HEK293T (cell line): ENCODE measurements at regions not wholly inside any gene's neighbourhood (a gene's known extent, or its start where the extent isn't known, plus 50 kb on each side); places are given as distances from the start of the nearest gene placed in this dataset.

Source experiments
- ARNT ChIP-seq: fragments of 450-650 bp; IDR thresholded peaks from 2 replicates; pipeline ENCODE4 v1.6.1; 2017; ENCODE audit warnings: mild to moderate bottlenecking
- BHLHE40 ChIP-seq: fragments of 450-650 bp; IDR thresholded peaks from 2 replicates; pipeline ENCODE4 v1.6.1; 2016; ENCODE audit warnings: mild to moderate bottlenecking, moderate library complexity, borderline replicate concordance
- ELF4 ChIP-seq: fragments of 450-650 bp; IDR thresholded peaks from 2 replicates; pipeline ENCODE4 v1.6.1; 2017; ENCODE audit warnings: antibody characterized with exemption
- FOXA1 ChIP-seq: fragments of 450-650 bp; IDR thresholded peaks from 2 replicates; pipeline ENCODE4 v1.6.1; 2016; ENCODE audit warnings: mild to moderate bottlenecking
- FOXK2 ChIP-seq: fragments of 450-650 bp; IDR thresholded peaks from 2 replicates; pipeline ENCODE4 v1.6.1; 2016; ENCODE audit warnings: mild to moderate bottlenecking
- FOXM1 ChIP-seq: fragments of 450-650 bp; IDR thresholded peaks from 2 replicates; pipeline ENCODE4 v1.6.1; 2017; ENCODE audit warnings: mild to moderate bottlenecking, borderline replicate concordance
- HDGF ChIP-seq: fragments of 450-650 bp; IDR thresholded peaks from 2 replicates; pipeline ENCODE4 v1.6.1; 2017; ENCODE audit warnings: antibody characterized with exemption, borderline replicate concordance
- LEF1 ChIP-seq: fragments of 450-650 bp; IDR thresholded peaks from 2 replicates; pipeline ENCODE4 v1.6.1; 2017; ENCODE audit warnings: mild to moderate bottlenecking, borderline replicate concordance
- NFRKB ChIP-seq: fragments of 450-650 bp; IDR thresholded peaks from 2 replicates; pipeline ENCODE4 v1.6.1; 2016; ENCODE audit warnings: mild to moderate bottlenecking, moderate library complexity
- SP1 ChIP-seq: fragments of 450-650 bp; IDR thresholded peaks from 2 replicates; pipeline ENCODE4 v1.6.1; 2017
- SUZ12 ChIP-seq: fragments of 450-650 bp; IDR thresholded peaks from 2 replicates; pipeline ENCODE4 v1.6.1; 2016; ENCODE audit warnings: mild to moderate bottlenecking
- TARDBP ChIP-seq: fragments of 450-650 bp; IDR thresholded peaks from 2 replicates; pipeline ENCODE4 v1.6.1; 2016
- TF ChIP-seq, protein P1 (sequence below): fragments of 450-650 bp; IDR thresholded peaks from 2 replicates; pipeline ENCODE4 v1.6.1; 2016

DNA sequence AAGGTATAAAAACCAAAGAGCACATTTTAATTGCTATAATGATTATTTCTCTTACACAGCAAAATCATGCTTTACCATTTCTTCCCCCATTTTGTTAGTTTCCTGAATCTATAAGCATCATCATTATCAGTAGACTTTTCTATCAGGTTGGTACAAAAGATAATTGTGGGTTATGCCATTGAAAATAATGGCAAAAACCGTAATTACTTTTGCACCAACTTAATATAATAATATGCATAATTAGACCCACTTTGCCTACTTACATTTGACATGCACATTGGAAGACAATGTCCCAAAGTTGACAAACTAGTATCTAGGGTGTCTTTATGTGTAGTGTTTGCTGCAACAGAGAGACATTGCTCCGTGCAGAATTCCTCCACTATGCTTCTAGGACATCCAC lies 594.2 kb downstream of the LMO4 start:
- TF ChIP-seq TARDBP (no peak), SP1 (no peak), ELF4 (peak; percentile 68), HDGF (no peak), FOXK2 (no peak), FOXA1 (no peak), NFRKB (no peak), ARNT (no peak), SUZ12 (no peak), BHLHE40 (no peak), LEF1 (no peak), FOXM1 (no peak)
- TF ChIP-seq, protein P1, sequence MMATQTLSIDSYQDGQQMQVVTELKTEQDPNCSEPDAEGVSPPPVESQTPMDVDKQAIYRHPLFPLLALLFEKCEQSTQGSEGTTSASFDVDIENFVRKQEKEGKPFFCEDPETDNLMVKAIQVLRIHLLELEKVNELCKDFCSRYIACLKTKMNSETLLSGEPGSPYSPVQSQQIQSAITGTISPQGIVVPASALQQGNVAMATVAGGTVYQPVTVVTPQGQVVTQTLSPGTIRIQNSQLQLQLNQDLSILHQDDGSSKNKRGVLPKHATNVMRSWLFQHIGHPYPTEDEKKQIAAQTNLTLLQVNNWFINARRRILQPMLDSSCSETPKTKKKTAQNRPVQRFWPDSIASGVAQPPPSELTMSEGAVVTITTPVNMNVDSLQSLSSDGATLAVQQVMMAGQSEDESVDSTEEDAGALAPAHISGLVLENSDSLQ: no peak
